ENCODE measurements at regions not wholly inside any gene's neighbourhood (a gene's known extent, or its start where the extent isn't known, plus 50 kb on each side); places are given as distances from the start of the nearest gene placed in this dataset.
A peak's percentile ranks its signal among the peaks of the same experiment; 100 is the strongest.
"Not testable (repeated sequence)": the region's sequence is repeated elsewhere in the genome, so short reads cannot be mapped to it uniquely, and the experiment has no call there.

DNA sequence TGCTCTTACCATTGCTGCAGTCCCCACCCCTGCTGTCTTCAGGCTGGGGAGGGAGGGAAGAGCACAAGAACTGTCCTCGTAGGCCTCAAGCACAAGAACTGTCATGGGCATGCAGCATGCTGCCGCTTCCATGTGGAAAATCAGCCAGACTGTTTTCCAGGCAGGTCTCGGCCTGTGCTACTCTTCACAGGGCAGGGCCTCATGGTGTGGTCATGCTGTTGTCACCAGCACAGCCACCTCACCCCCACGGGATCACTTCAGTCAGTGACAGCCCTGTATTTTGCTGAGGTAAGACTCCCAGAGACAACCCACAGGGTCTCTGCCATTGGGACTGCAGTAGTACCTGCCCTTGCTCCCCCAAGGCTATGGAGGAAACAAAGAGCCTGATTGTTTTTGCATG lies 205.3 kb downstream of the NAP1L3 start:
- DNase-seq (ENCODE audit: low spot score) (no peak), FAIRE-seq (no peak)

DNA sequence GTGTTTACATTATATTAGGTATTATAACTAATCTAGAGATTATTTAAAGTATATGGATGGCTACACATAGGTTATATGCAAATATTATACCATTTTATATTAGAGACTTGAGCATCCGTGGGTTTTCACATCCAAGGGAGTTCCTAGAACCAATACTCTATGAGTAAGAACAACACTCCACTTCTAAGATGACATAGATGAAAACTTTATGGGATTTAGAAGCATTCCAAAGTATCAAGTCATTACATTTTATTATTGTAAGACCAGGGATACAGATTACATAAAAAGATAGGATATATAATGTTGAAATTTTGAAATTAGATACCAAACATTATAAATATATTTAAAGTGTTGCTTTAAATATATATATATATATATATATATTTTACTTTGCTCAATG lies 207.0 kb downstream of the NAP1L3 start:
- no peak for FAIRE-seq
- no peak for DNase-seq (ENCODE audit: low spot score)

DNA sequence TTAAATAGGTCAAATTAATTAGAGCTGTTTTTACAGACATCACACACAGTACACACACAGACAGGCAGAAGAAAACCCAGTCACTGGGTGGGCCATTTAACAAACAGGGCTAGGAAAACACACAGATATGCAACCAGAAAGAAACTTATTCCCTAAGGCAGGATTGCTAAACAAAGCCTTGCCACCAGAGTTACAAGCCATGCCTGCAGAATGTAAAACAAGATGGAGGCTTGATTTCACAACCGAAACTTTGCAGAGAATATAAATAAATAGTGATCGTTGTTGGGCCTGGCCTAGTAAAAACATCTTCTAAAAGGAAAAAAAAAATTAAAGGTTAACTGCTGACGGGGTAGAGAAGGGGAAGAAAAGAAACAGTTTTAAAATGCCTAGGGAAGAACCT lies 212.3 kb downstream of the NAP1L3 start:
- FAIRE-seq (no peak), DNase-seq (ENCODE audit: low spot score) (no peak)

DNA sequence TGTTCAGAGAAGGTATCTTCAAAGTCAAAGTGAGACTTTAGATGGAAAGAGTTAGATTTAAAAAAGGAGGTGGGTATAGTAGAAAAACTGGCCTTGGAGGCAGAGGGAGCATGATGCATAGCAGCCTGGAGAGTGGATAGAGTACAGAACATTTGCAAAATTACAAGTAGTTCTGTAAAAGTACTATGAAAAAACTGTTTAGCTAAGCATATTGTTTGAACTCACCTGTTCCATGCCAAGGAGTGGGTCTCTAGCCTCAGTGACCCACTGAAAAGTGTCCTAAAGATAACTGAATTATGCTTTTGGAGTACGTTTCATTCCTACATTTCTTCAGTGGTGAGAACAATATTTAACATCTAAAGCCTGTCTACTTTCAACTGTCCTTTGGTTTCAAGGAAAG lies 218.9 kb downstream of the NAP1L3 start:
- FAIRE-seq (no peak), DNase-seq (ENCODE audit: low spot score) (no peak)

DNA sequence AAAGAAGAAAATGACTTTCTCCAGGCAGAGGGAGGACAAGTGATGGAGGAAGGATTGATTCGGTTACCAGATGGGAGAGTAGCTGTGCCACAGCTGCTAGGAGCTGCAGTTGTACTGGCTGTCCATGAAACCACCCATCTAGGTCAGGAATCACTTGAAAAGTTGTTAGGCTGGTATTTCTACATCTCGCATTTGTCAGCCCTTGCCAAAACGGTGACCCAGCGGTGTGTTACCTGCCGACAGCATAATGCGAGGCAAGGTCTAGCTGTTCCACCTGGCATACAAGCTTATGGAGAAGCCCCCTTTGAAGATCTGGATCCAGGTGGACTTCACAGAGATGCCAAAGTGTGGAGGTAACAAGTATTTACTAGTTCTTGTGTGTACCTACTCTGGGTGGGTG lies 238.7 kb downstream of the NAP1L3 start:
- FAIRE-seq = not testable (repeated sequence)

DNA sequence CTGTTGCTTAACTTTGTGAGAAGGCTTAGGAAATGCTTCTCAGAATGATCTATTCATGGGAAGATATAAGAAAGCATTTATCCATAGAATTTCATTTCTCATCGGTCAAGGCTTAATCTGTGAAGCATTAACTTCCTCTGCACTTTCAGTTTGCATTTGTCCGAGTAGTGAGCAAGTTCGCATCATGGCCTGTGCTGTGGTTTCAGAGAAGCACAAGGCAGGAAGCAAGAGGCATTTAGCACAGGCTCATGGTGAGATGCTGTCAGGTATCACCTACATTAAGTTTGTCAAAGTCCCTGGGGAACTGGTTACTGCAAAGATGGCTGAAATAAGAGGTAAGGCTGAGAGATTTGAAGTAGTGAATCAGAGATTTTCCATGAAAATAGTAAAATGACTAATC lies 244.9 kb downstream of the NAP1L3 start:
- no peak for FAIRE-seq

More for the DNA sequence above, 238.7 kb downstream of the NAP1L3 start:
- DNase-seq (ENCODE audit: low spot score) = not testable (repeated sequence)

DNA sequence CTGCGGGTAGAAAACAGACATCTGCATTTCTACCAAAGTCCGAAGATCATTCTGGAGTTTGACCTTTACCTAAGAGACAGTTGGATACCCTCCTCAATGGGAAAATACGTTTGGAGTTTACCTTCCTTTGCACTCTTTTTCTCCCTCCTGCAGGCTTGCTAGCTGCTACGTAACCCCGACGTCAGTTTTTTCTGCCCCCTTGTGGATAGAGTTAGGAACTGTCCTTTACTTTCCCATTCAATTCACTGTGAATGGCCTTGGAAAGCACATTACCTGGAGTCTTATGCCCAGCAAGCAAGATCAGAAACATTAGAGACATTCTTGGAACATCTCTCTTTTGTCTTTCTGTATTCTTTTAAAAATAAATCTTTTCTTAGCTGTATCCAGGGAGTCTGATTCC lies 250.7 kb downstream of the NAP1L3 start:
- FAIRE-seq (no peak), DNase-seq (ENCODE audit: low spot score) (peak; percentile 32)

More for the DNA sequence above, 244.9 kb downstream of the NAP1L3 start:
- no peak for DNase-seq (ENCODE audit: low spot score)

DNA sequence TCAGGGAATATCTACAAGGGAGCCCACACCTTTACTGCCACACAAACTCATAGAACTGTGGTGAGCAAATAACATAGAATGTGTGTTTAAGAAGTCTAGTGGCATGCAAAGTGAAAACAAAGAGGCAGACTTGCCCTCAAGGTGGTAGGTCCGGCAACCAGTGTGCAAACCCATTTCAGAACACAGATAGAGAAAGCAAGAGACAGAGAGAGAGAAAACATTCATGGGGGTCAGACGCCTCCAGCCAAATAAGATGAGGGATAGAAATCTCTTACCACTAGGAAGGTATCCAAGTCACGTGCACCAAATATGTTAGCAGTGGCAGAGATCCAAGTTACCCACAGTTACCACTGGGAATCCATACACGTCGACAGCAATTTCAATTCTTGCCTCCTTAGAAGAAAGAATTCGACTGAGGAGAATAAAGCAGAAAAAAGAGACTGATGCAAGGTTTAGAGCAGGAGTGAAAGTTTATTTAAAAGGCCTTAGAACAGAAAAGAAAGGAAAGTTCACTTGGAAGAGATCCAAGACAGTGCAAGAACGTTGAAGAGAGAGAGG lies 252.8 kb downstream of the NAP1L3 start:
- DNase-seq (ENCODE audit: low spot score) = no peak
- FAIRE-seq = no peak

DNA sequence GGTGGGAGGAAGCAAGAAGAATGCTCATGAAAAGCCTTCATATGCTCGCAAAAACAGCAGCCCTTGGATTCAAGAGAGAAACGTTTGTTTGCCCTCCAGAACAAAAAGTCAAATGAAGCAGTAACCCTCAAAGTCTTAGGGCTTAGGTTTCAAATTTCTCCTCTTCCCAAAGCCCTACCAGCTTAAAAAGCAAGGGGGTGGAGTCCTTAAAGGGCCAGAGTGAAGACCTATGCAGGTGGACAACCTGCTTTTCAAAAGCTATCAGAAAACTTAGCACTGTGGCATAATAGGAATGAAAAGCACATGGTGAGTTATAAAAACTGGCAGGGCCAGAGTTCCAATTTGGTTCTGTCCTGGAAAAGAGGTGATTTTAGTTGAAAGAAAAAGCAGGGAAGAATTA lies 253.3 kb downstream of the NAP1L3 start:
- FAIRE-seq (no peak), DNase-seq (ENCODE audit: low spot score) (no peak)

DNA sequence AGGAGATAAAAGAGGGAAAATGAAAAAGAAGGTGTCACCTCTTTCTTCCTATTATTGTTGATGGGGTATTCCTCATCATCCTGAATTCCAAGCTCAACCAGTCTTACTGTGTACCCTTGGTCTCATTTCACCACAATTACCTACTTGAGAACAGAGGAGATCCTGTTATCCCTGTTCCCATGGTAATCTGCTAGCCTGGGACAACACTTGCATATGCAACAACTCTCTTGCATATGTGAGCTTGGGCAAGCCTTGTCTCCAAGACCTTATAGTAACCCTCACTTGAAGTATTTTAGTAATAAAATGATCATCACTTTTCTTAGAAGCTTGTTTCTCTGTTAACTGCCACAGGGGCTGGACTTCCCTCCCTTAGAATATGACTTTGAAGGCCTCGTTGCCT lies 253.7 kb downstream of the NAP1L3 start:
- FAIRE-seq (no peak), DNase-seq (ENCODE audit: low spot score) (no peak)

DNA sequence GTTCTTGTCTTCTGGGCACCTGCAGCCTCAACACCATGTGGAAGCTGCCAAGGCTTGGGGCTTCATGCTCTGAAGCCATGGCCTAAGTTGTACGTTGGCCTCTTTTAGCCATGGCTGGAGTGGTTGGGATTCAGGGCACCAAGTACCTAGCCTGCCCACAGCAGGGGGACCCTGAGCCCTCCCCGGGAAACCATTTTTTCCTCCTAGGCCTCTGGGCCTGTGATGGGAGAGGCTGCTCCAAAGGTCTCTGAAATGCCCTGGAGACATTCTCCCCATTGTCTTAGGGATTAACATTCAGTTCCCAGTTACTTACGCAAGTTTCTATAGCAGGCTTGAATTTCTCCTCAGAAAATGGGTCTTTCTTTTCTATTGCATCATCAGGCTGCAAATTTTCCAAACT lies 269.3 kb downstream of the NAP1L3 start:
- no peak for FAIRE-seq
- no peak for DNase-seq (ENCODE audit: low spot score)

DNA sequence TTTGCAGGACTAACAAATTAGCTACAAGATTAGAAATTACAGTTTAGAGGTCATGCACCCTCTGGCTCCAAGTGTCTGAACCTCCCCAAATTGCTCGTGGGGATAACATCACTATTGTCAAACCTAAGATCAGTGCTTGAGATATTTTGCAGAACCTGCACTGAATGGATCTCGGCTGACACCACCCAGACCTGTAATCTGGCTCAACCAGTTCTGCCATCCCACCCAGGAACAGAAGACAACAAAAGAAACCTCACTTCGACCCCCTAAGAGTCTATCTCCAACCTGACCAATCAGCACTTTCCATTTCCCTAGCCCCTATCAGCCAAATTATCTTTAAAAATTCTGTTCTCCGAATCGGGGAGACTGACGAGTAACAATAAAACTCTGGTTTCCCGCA lies 318.7 kb downstream of the NAP1L3 start:
- DNase-seq (ENCODE audit: low spot score) (no peak), FAIRE-seq (no peak)

DNA sequence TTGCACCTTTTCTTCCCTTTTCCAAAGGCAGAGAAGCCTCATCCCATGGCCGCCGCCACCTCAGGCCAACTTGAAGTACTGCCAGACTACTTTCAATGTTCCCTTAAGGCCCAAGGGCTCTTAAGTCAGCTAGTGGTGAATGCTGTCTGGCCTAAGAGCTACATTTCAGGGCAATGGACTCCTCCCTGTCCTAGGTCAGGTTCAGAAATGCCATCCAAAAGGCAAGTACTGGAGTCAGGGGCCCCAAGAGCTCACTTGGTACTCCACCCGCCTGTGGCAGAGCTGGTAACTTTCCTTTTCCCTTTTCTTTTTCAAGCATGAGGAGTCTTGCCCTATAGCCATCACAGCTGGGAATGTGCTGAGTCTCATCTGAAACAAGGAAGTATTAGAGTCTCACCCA lies 327.1 kb downstream of the NAP1L3 start:
- no peak for FAIRE-seq
- no peak for DNase-seq (ENCODE audit: low spot score)

DNA sequence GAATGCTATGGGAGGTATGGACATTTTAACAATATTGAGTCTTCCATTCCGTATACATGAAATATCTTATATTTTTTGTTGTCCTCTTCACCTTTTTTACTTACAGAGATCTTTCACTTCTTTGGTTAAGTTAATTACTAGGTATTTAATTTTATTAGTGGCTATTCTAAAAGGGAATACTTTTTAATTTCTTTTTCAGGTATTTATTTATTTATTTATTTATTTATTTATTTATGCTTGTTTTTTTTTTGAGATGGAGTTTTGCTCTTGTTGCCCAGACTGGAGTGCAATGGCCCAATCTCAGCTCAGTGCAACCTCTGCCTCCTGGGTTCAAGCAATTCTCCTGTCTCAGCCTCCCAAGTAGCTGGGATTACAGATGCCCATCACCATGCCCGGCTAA lies 329.1 kb downstream of the NAP1L3 start:
- not testable (repeated sequence) for FAIRE-seq; DNase-seq (ENCODE audit: low spot score)

DNA sequence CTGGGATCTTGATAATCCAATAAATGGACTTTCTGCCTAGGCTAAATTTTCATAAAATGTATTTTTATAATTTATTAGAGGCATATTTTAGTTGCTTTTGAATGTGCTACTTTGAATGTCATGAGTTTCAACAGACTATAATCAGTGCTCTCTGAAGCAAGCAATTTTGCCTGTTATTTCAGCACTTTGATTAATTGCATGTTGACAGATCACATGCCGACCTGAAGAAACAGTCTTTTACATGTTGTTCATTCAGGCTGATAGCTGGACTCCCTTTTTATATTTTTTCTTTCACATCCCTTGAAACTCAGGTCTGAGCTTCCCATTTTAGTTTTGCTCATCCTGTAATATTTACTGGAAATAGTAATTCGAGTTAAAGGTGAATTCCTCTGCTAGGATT lies 341.0 kb downstream of the NAP1L3 start:
- FAIRE-seq (no peak), DNase-seq (ENCODE audit: low spot score) (no peak)

DNA sequence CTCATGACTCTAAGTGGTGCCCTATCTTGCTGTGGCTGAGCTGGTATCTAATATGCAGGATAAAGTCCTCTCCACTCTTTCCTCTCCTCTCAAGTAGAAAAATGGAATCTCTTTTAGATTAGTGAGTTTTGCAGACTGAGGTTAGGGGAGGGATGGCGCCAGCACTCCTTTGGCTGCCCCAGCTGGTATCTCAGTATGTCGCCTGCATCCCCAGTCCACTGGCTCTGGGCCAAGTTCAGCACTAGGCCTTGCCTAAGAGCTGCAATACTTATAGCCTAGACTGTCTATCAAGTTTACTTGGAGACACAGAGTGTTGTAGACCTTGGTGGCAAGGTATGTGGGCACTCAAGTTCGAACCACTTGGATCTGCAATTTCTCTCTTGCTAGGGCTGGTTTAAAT lies 351.3 kb downstream of the NAP1L3 start:
- DNase-seq (ENCODE audit: low spot score) = no peak
- no peak for FAIRE-seq

DNA sequence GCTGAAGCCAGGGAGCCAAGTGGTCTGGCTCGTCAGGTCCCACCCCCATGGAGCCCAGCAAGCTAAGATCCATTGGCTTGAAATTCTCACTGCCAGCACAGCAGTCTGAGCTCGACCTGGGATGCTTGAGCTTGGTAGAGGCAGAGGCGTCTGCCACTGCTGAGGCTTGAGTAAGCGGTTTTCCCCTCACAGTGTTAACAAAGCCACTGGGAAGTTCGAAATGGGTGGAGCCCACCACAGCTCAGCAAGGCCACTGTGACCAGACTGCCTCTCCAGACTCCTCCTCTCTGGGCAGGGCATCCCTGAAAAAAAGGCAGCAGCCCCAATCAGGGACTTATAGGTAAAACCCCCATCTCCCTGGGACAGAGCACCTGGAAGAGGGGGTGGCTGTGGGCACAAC lies 353.8 kb downstream of the NAP1L3 start:
- DNase-seq (ENCODE audit: low spot score) (no peak), FAIRE-seq (no peak)

All from urothelium cell line (cell line).